GM19455 (cell line): ENCODE measurements at regions not wholly inside any gene's neighbourhood (a gene's known extent, or its start where the extent isn't known, plus 50 kb on each side); places are given as distances from the start of the nearest gene placed in this dataset.

Source experiments
- ATAC-seq: cut with Tn5 transposase; IDR thresholded peaks from one replicate; pipeline ENCODE4 v1.9.1; 2021; ENCODE audit not compliant: unreplicated experiment

DNA sequence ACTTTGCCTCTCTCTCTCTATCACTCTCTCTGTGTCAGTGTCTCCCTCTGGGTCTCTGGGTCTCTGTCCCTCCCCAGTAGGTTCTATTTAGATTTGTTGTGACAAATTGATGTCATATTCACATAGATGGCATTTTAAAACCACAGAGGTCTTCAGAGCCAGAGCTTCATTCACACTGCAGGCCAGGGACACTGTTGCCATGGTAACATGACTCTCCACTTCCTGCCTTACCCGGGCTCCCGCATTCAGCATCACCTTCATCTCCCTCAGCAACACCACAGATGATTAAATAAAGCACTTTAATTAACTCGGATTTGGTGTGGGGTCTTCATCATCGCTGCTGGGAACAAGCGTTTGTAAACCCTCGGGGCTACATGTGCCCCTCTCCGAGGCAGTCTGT is 132.6 kb downstream of the ETS2 start:
- ATAC-seq: no peak

DNA sequence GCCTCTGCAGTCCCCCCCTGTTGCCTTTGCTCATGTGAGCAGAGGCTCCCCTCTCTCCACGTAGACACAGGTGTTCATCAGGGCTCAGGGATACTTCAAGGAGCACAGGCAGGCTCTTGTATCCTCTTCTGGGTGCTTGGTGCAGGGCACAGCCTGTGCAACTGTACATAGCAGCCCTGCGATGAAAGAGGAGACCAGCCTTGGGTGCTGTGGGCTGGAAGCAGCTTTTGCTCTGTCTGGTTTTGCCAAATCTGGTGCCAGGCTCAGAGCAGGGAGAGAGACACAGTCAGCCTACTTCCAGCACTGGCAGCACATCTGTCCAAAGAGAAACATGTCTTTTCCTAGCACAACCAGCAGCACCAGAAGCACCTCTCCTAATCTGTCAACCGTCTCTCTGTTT is 132.1 kb downstream of the ETS2 start:
- no peak for ATAC-seq

DNA sequence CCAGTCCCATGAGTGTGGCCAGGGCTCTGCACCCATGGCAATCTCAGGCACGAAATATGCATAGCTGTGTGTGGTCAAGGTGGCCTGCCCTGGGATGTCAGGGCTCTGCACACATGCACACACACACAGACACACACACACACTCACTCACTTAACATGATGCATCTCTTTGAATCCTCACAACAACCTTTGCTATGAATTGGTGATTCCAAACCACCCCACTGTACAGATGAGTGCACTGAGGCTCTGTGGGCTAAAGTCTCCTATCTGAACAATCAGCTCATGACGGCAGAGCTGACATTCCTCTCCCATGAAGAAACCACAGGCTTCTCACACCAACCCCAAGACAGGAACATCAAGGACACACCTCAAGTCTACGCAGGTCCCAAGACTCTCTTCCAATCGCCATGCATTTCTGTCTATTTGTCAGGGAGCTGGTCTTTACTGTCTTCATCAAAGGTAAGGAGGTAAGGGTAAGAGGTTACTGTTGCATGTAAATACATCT is 131.6 kb downstream of the ETS2 start:
- no peak for ATAC-seq

DNA sequence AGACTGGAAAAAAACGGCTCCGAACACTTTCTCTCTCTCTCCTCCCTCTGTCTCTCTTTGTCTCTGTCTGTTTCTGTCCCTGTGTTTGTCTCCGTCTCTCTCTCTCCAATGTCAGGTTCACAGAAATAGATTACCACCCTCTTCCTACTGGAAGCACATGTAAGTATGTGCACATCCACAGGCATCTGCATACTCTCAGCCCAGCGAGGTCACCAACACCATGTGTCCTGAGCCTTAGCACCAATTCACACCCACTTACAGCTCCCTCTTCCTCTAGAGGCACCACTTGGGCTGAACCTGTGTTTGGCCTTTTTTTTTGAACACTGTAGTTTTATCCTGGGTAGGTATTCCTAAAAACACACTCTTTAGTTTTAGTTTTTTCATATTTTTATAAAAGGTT is 130.5 kb downstream of the ETS2 start:
- no peak for ATAC-seq

DNA sequence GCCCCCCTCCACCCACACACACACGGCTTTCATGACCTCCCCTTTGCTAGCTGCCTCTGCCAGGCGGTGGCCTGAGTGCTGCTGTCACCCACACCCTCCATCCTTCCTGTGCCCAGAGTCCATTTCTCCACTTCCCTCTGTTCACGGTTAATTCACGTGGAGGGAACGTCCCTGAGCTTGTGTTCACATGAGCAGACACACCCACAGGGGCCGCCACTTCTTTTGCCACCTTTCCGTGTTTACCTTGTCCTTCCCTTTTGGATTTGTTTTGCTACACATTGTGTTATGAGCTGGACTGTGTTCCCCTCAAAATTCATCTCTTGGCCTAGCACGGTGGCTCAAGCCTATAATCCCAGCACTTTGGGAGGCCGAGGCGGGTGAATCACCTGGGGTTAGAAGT is 128.0 kb downstream of the ETS2 start:
- no peak for ATAC-seq

DNA sequence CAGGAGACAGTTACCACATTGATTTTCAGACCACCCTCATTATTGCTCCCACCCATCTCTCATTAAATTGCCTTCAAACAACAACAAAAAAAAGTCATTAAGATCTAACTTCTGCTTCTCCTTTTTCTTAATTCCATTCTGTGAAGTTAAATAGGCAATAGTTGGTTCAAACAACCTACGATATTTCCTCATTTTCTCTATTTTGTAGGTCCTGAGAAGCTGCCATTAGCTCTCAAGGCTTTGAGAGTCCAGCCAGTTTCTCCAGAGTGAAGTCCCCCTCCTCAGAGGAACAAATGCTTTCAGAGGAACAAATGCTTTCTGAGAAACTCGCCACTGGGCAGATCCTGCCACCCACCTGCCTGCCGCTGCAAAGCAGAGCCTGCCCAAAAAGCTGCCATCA is 125.6 kb downstream of the ETS2 start:
- no peak for ATAC-seq

DNA sequence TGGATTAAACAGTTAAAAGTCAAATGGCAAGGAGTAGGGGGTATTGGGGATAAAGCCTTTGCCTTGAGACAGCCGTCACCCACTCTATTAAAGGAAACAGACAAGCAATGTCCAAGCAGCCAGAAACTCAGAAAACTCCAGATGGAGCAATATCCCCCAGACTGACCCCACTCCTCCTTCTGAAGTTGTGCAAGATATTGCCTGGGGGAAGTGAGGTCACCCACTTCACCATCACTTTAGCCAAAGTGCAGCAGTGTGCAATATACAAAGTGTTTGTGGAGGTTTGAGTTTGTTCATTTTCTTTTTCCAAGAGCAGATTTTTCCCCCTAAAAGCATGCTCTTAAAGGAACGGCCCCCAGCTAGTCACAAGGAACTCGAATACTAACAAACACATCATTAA is 125.1 kb downstream of the ETS2 start:
- no peak for ATAC-seq

DNA sequence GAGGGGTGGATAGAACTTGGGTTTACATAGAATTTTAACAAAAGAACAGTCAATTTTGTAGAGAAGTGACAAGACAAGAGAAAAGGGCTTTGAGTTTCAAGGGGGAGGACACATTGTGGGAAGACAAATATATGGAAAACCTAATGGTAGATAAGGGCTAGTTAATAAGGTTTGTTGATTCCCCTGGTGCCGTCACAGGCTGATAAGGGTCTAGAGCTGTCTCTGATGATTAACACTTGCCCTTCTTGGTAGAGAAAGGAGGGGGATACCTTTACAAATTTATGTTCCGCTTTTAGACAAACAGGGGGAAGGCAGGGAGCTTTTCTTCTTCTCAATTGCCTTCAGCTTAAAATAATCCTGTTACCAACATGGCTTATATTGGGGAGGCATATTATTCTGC is 124.3 kb downstream of the ETS2 start:
- ATAC-seq: no peak

DNA sequence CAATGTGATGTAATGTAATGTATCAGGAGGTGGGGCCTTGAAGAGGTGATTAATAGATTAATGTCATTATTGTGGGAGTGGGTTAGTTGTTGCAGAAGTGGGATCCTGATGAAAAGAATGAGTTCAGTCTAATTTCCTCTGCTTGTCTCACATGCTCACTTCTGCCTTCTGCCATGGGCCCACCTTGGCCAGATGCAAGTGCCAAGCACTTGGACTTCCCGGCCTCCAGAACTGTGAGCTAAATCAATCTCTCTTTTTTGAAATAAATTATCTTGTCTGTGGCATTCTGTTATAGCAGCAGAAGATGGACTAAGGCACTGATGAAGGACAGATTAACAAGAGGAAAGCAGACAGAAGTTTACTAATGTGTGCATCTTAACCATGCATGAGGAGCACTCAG is 123.9 kb downstream of the ETS2 start:
- no peak for ATAC-seq

DNA sequence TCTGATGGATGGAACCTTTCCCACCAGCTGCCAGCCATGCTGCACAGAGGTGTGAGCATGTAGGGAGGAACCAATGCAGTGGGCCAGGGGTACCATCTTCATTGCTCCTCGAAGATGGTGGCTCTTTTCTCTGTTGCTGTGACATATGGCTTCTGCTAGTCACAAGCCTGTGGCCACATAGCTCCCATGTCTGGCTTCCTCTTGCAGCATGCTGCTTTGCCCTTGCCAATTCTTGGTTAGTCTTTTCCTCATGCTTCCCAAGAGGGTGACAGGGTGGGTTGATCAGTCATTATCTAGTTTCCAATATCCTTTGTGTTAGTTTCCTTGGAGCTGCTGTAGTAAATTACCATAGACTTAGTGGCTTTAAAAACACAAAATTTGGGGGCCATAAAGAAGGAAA is 123.4 kb downstream of the ETS2 start:
- ATAC-seq: no peak

DNA sequence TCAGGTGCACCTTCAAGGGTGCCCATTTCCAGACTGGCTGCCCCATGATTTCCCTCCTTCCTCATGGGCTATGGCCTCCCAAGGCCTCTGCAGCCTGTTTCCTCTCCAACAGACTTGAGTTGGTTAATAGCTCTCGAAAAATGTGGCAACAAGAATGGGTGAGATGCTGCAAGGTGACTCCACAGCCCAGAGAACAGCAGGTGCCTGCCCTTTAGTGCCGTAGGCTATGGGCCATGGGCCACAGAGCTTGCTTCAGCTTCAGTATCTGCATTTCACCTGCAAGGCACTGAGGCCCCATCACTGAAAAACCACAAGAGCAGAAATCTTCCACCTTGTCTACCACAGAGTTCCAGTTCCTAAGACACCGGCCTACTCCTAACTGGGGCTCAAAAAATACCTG is 122.0 kb downstream of the ETS2 start:
- no peak for ATAC-seq

DNA sequence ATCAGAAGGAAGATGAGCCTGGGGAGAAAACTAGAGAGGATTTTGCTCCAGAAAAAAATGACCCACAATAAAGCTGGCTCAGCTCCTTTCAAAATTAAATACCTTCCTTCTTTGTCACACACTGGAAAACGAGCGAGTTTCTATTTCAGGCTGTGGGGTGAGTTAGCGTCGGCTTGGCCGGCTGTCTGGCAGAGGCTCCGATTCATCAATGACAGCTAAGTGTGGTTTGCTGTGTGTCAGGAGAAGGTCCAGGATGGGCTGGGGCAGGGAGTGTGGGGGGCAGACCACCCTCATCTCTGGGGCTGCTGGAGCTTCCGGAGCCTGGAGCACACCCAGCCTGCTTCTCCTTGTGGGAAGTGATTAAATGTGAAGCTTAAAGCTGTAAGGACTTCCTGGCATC is 120.2 kb downstream of the ETS2 start:
- ATAC-seq: no peak

DNA sequence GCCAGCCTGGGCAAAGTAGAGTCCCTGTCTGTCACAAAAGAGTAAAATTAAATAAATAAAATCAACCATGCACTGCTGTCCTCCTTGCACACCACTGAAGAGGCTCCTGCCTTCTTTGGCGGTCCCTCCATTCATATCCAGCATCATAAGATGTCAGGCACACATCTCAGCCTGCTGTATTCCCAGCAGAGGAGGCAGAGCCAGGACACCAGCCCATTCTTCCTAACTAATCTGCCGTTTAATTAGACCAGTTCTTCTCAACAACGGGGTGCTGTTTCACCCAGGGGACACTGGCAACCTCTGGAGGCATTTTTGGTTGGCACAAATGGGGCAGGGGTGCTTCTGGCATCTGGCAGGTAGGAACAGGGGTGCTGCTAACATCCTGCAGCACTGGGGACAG is 119.7 kb downstream of the ETS2 start:
- ATAC-seq: no peak

DNA sequence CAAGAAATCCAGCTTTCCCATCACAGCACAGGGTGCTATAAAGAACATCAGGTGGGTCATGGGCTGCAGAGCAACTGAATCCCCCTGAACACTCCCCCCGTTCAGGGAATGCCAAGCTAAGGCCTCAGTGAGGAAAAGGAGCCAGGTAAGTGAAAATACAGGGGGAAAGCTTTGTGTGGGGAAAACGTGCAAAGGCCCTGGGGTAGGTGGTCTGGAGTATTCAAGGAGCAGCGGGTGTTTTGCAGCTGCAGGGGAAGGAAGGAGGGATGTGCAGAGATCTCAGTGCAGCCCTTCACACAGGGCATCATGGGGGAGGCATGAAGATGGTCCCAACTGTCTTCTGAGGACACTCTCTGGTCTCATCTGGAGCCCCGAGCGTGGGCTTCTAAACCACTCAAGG is 119.2 kb downstream of the ETS2 start:
- ATAC-seq: no peak

DNA sequence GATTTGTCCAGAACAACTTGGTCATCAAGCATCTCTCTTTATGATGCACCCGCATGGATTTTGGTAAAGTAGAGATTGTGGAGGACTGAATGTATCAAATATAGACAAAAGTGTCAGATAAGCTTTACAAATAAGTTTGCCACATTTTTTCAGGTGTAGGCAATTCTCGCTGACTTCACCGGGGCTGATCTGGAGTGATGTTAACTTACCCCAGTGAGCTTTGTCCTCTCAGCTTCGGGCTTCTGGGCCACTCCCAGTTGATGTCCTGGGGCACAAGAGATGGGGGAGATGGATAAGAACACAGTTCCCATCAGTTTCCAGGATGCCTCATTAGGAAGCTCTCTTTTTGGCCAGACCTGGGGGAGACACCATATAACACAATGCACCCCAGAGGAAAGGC is 117.7 kb downstream of the ETS2 start:
- ATAC-seq: no peak

DNA sequence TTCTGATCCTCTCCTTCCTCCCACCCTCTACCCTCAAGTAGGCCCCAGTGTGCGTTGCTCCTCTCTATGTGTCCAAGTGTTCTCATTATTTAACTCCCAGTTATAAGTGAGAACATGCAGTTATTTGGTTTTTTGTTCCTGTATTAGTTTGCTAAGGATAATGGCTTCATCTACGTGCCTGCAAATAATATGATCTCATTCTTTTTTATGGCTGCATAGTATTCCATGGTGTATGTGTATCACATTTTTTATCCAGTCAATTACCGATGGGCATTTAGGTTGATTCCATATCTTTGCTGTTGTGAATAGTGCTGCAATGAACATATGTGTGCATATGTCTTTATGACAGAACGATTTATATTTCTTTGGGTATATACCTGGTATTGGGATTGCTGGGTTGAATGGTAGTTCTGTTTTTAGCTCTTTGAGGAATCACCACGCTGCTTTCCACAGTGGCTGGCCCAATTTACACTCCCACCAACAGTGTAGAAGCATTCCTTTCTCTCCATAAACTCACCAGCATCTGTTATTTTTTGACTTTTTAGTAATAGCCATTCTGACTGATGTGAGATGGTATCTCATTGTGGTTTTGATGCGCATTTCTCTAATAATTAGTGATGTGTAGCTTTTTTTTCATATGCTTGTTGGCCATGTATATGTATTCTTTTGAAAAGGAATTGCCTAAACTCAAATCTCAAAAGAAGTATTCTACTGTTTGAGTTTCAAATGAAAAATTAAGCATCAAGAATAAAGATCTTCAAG is 116.9 kb downstream of the ETS2 start:
- ATAC-seq: no peak

DNA sequence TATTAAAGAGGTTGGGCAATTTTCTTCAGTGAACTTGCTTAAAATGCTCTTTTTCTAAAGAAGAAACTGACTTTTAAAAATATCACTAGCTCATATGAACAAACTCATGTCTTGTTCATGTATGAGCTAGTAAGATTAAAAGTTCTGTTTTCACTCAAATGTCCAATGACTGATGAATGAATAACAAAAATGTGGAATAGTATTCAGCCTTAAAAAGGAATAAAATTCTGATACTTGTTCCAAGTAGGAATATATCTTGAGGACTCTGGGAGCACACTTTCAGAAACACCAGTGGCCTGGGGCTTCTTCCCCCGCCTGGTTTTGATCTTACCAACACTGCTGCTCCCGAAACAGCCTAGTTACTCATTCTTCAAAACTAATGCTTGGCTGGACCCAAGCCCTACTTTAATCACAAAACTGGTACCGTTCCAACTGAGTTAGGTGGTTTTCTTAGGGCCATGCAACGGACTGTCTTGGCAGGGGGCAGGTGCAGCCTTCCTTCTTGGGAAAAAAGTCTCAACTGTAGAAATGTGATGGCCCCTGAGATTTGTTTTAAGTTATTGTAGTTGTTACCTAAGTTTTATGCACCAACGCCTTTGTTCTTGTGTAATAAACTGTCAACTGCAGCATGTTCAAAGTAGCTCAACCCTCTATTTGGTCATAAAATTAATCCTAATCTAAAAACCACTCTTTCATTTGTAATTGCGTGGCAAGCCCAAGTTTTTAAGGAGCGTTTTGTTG is 116.0 kb downstream of the ETS2 start:
- no peak for ATAC-seq

DNA sequence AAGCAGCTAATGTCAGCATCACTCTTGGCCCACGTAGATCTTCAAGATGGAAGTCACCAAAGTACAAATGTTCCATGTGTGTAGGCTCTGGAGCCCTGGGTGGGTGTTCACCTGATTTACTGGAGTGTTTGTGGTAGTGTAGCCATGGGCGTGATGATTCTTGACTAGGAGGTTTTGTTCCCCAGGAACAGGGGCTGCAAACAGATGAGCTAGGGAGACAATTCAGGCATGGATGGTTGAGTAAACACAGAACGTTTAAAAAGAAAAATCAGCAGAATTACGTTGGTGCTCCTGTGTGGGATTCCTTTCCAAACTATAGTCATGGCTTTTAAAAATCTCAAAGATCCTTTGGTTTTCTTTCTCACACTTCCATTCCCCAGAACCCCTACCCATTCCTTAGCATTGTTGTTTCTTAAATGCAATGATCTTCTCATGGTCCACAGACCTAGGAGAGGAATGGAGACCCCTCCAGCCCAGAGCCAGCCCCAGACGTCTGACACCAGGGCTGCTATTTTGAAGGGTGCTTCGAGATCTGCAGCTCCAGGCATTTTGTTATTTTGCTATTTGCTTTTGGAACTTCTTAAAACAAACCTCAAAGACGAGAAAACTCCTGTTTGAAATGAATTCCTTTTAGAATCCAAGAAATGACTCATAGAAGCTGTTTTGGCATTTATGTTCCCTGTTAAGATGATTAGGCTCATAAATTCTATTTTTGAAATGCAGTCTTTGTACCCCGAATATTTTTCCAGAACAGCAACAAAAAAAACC is 115.1 kb downstream of the ETS2 start:
- no peak for ATAC-seq

DNA sequence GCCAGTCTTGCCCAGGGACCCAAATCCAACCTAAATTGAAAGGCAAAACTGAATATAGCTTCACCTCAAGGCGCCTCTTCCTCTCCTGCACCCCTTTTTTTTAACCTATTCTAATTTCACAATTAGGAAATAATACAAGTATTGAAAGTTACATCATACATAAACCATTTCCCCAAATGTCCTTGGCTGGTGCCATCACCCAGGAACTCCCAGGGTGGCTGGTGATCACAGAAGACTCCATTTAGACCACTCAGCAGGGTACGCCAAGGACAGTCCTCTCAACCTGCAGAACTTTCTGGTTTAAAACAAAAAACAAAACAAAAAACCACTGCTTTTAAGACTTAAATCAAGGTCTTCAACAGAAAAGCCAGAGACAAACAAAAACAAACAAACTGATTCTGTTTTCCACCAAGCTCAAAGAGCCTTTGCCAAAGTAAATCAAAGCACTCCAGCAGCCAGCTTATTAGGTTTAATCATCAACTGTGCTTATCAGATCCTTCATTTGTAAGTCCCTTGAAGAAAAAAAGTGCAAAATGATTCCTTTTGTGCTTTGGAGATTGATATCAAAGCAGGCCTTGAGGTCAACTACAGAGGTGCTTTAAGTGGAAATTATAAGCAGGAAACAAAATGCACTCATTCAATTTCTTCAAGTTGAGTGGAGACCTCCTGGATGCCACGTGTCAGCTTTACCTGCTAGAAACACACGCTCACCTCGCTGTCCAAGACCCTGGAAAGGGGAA is 113.0 kb downstream of the ETS2 start:
- no peak for ATAC-seq

DNA sequence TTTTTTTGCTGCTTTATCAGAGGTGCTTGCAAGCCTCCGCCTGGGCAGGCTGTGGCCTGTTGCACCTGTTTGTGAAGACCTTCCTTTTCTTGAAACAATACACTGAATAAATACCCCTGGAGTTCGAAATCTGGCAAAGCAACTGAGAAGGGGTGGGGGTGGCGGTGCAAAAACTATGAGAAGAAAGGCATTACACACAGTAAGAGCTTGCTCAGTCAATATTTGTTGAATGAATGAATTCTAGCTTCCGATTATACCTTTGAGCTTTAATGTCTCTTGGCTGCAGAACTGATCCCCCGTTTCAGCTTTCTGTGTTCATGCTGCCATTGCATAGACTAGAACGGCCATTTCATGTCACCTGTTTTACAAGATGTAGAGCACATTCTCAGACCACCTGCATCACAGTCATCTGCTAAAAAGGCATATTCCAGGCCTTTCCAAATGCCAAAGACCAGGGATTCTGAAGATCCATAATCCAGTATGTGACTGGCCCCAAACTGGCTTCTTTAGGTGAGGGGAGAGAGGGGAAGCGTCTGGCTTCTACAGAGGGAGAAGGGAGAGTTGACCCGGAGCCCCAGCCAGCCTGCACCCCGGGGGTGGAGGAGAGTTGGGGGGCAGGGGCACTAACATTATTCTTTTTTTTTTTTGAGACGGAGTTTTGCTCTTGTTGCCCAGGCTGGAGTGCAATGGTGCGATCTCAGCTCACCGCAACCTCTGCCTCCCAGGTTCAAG is 111.5 kb downstream of the ETS2 start:
- no peak for ATAC-seq
